ENCODE measurements at regions not wholly inside any gene's neighbourhood (a gene's known extent, or its start where the extent isn't known, plus 50 kb on each side); places are given as distances from the start of the nearest gene placed in this dataset.

- DNase-seq (ENCODE audit: low spot score): no peak
- no peak for TF ChIP-seq RAD21 (IDR thresholded peaks at IDR 0.05)
- no peak for TF ChIP-seq EGR1 (IDR thresholded peaks at IDR 0.05; ENCODE audit: low read depth in 2 of 2)
- TF ChIP-seq REST (IDR thresholded peaks at IDR 0.05): no peak
- no peak for TF ChIP-seq JUND (IDR thresholded peaks at IDR 0.05)
- TF ChIP-seq MAX (IDR thresholded peaks at IDR 0.05): no peak
- TF ChIP-seq ATF3 (IDR thresholded peaks at IDR 0.05): no peak
- no peak for TF ChIP-seq FOXA2 (IDR thresholded peaks at IDR 0.05)
- no peak for TF ChIP-seq CTCF (IDR thresholded peaks at IDR 0.05; ENCODE audit: low read depth, low read length, missing input control)
- TF ChIP-seq HNF4G (IDR thresholded peaks at IDR 0.05): no peak
- TF ChIP-seq GABPA (IDR thresholded peaks at IDR 0.05 in 1 of 2, conservative IDR thresholded peaks at IDR 0.05 in 1 of 2): no peak
- TF ChIP-seq FOXA1 (IDR thresholded peaks at IDR 0.05): no peak
- TF ChIP-seq RXRA (IDR thresholded peaks at IDR 0.05): no peak
- TF ChIP-seq ZBTB33 (IDR thresholded peaks at IDR 0.05): no peak
- Histone ChIP-seq H3K4me1 (ENCODE audit: control insufficient read depth in 4 of 4, insufficient read depth in 4 of 4, low read length in 3 of 4) (no peaks in the 10 kb centered on the region), H3K27ac (ENCODE audit: low read depth in 1 of 2, low read length in 2 of 2) (no peak overlapping the region), H3K9me3 (ENCODE audit: control insufficient read depth in 4 of 4, low read length in 3 of 4) (no peaks in the 10 kb centered on the region), H3K27me3 (ENCODE audit: control insufficient read depth in 4 of 4, insufficient read depth in 4 of 4, low read length in 3 of 4) (no peaks in the 10 kb centered on the region), H3K36me3 (ENCODE audit: control insufficient read depth in 4 of 4, insufficient read depth in 3 of 4, low read depth in 1 of 4, low read length in 3 of 4) (no peaks in the 10 kb centered on the region), H3K9ac (ENCODE audit: low read depth in 1 of 2, low read length in 2 of 2) (no peak overlapping the region), H3K4me3 (ENCODE audit: low read depth in 1 of 3, low read length in 3 of 3) (no peak overlapping the region)
Measured at GRCh38 chr16:60061396-60061795, 1327.3 kb upstream of the GOT2 start.

GRCh38 chr16:60060731-60061130 lies 1326.6 kb upstream of the GOT2 start:
- H3K4me3 ChIP-seq (ENCODE audit: low read depth in 1 of 3, low read length in 3 of 3): no peak overlapping the region
- no peaks in the 10 kb centered on the region for H3K36me3 ChIP-seq (ENCODE audit: control insufficient read depth in 4 of 4, insufficient read depth in 3 of 4, low read depth in 1 of 4, low read length in 3 of 4)
- no peak overlapping the region for H3K9ac ChIP-seq (ENCODE audit: low read depth in 1 of 2, low read length in 2 of 2)
- H3K27ac ChIP-seq (ENCODE audit: low read depth in 1 of 2, low read length in 2 of 2): no peak overlapping the region
- H3K27me3 ChIP-seq (ENCODE audit: control insufficient read depth in 4 of 4, insufficient read depth in 4 of 4, low read length in 3 of 4): no peaks in the 10 kb centered on the region
- no peaks in the 10 kb centered on the region for H3K9me3 ChIP-seq (ENCODE audit: control insufficient read depth in 4 of 4, low read length in 3 of 4)
- no peaks in the 10 kb centered on the region for H3K4me1 ChIP-seq (ENCODE audit: control insufficient read depth in 4 of 4, insufficient read depth in 4 of 4, low read length in 3 of 4)
- DNase-seq (ENCODE audit: low spot score): no peak
- no peak for TF ChIP-seq RXRA (IDR thresholded peaks at IDR 0.05)
- TF ChIP-seq ZBTB33 (IDR thresholded peaks at IDR 0.05): no peak
- no peak for TF ChIP-seq GABPA (IDR thresholded peaks at IDR 0.05 in 1 of 2, conservative IDR thresholded peaks at IDR 0.05 in 1 of 2)
- no peak for TF ChIP-seq TAF1 (conservative IDR thresholded peaks at IDR 0.05)
- TF ChIP-seq FOXA2 (IDR thresholded peaks at IDR 0.05): no peak
- TF ChIP-seq FOXA1 (IDR thresholded peaks at IDR 0.05): no peak
- TF ChIP-seq NR2F2 (IDR thresholded peaks at IDR 0.05): no peak
- WGBS: 45% methylated on average over 2 of the region's 2 CpGs

Measured in liver (tissue), 8 donors.